HG03575 (cell line): ENCODE measurements at regions not wholly inside any gene's neighbourhood (a gene's known extent, or its start where the extent isn't known, plus 50 kb on each side); places are given as distances from the start of the nearest gene placed in this dataset.

ENCODE experiments used
- ATAC-seq: cut with Tn5 transposase; IDR thresholded peaks from one replicate; pipeline ENCODE4 v1.9.1; 2021; ENCODE audit not compliant: unreplicated experiment, insufficient number of reproducible peaks, low FRiP score; ENCODE audit errors: extremely low read depth

DNA sequence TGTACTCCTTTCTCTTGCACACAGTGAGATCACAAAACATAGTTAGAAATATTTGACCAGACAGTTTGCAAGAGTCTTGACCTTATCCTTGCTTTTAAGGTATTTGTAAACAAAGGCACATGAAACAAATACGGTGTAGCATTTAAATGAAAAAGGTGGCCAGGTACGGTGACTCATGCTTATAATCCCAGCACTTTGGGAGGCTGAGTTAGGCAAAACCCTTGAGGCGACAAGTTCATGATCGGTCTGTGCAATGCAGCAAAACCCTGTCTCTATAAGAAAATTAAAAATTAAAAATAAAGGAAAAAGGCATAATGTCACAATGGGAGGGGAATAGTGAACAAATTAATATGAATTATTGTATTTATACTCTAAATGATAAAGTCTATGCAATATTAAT lies 109.5 kb upstream of the PIK3C3 start:
- ATAC-seq = no peak

DNA sequence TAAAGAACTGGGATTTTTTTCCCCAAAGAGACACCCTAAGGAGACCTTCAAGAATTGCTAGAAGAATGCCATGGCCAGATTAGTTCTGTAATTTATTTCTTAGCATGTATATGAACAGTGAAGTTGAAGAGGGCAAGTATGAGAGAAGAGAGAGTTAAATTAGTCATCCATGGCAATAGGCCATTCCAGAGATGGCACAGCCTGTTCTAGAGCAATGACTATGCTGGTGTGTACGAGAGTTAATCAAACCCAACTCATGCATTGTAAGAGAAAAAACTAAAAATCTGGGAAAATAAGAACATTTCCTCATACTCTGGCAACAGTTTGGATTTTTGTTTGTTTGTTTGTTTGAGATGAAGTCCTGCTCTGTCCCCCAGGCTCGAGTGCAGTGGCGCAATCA lies 112.1 kb upstream of the PIK3C3 start:
- ATAC-seq = no peak

DNA sequence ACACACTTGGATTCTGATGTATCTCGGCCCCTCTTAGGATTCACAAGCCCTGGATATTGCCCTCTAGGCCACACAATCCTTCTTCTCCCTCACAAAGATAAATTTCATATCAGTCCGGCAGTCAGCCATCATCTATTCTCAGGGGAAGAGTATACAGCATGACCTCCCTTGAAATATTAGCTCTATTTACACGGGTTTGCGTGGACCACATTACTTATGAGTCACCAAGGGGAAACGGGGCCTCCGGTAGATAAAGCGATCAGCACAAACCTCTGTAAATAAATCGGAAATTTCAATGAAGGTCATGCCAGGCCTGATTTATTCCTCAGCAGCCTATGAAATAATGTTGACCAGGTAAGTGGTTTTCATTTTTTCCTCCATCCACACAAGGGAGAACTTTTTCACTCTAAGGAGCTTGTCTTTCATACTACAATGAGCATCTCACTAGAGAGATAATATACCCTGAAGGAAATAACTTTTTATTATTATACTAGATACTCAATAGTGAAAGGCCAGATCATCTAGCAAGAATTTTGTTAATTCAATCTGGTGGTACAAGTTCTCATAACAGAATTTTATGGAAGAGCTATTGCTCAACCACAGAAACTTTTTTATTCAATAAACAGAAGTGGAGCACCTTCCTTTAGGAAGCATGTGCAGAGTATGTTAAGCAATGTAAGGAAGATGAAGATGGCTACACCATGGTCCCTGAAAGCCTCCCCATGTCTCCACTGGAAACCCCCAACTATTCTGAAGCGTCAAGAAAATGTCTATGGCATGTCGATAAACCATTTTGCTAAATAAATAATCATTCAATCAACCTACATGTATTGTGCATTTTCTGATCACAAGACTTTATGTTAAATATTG lies 125.2 kb upstream of the PIK3C3 start:
- ATAC-seq = no peak

DNA sequence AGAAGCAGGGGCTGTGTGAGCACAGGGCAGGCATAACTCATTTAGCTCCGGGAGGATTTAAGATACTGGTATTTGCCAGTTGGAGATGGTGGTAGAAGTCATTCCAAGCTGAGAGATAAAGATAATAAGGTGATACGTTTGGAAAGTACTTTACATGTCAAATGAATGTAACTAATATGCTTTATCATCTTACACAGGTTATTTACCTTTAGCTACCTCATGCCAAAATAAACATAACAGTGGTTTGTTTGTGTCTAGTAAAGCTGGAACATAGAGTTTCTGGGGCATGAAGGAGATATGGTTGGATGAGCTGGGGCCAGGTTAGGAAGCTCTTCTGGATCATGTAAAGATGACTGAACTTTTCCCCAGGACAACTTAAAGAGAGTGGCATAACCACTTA lies 126.9 kb upstream of the PIK3C3 start:
- no peak for ATAC-seq

GRCh38 chr18:41820784-41821183 lies 134.2 kb upstream of the PIK3C3 start:
- ATAC-seq = no peak

GRCh38 chr18:41818381-41819355 lies 136.4 kb upstream of the PIK3C3 start:
- no peak for ATAC-seq

- no peak for ATAC-seq
Observed at GRCh38 chr18:41814651-41815050, 140.4 kb upstream of the PIK3C3 start.

DNA sequence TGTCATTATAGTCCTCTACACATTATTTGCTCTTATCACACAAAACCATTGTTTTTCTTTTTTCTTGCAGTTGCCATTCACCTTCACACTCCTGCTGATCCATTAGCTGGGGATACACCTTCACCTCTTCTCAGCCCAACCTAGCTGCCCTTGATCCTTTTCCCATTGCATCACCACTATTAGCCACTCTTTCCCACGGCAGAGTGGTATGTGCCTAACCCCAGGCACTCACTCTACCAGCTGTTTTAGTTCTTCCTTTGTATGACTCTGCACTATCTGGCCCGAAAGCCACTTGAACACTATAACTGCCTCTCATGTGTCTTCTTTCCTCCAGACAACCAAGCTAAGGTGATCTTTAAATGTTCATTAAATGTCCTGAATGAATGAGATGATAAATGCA lies 145.4 kb upstream of the PIK3C3 start:
- ATAC-seq = no peak

- no peak for ATAC-seq
Observed at GRCh38 chr18:41805341-41805740, 149.7 kb upstream of the PIK3C3 start.

DNA sequence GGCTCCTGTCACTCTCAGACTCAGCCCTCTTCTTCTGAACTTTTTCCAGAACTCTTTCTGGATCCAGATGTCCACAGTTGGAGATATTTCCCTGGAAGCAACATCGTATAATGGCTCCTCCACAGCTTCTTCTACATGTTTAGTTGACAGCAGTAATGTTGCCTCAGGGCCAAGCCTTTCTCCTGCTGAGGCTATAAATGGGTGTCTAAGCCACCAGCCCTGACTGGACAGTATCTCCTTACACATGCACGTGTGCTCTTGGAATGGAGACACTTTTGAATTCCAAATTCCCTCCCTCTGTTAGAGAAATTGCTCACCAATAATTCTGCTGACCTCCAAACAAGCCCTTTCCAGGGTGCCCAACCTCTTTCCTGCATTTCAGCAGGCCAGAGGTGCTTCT lies 156.2 kb upstream of the PIK3C3 start:
- ATAC-seq = no peak

DNA sequence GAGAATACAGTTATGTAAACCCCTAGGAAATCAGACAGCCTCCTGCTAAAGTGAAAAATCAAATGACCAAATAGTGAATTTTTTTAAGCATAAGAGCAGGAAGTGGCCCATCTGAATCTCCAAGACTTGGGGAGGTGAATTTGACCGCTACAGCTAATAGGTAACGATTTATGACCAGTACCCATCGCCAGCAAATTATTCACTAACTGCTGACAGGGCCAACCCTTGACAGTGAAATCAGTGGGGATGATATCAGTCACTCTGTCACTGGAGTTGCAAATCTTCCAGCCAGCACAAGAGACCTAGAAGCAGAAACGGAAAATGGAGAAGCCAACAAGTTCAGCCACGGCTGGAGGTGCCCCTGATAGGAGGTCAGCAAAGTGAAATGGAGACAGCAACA lies 164.3 kb upstream of the PIK3C3 start:
- ATAC-seq = no peak

GRCh38 chr18:41789001-41789400 lies 166.0 kb upstream of the PIK3C3 start:
- no peak for ATAC-seq

GRCh38 chr18:41783879-41784278 lies 171.2 kb upstream of the PIK3C3 start:
- no peak for ATAC-seq

DNA sequence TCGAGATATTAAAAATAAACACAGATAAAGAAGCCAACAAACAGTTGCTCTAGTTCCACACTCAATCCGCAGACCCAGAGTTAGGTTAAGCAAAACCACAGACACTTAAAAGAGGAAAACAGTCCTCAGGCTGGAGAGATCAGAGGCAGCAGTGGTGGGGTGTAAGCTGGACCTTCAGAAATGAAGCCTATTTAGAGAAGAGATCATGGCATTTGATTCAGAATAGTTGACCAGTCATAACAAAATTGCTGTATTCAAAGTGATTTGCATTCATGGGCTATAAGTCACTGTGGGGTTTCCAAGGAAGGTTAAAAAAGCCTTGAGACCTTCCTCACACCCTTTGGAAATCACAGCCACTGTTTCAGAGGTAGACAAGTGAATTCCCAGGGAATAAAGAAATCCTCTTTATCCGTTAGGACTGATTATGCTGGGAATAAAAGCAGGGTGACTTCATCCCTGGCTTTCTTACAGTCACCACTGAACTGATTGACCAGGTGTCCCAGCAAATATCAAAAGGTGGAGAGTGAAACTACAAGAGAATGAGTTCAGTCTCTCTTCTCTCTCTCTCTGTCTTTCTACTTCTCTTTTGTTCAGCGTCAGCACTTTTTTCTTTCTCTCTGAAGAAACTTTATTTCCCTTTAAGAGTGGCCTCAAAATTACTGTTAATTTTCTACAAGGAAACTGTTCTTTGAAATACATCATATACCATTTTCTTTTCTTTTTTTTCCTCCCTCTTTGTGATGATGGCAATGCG lies 171.8 kb upstream of the PIK3C3 start:
- no peak for ATAC-seq

DNA sequence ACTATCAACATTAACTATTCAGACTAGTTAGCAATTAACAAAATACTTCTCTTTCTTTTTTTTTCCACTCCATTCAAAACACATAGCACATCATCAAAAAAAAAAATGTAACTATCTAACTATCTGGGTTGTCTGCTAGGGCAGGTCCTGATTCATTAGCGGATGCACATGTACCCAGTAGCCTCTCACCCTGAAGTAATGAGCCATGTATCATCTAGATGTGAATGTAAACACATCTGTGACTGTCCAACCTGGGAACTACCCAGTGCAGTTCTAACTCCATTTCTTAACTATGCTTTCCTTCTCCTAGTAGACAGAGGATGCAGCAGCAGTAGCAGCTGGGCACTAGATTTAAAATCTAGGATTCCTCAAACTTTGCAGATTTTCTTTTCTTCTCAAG lies 183.1 kb upstream of the PIK3C3 start:
- ATAC-seq = no peak

DNA sequence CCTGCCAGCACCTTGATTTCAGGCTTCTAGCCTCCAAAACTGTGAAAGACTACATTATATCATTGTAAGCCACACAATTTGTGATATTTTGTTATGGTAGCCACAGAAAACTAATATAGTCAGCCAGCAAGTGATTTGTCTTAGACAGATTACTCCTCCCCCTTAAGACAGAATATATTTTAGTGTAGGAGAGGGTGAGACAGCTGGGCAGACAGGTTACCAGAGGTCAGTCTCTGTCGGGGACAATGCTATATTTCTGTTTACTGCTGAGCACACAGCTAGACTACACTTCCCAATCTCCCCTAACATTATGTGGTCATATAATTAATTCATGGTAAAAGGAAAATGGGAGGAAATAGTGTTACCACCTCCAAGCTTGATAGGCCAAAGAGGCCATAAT lies 185.8 kb upstream of the PIK3C3 start:
- no peak for ATAC-seq

GRCh38 chr18:41768467-41768866 lies 186.6 kb upstream of the PIK3C3 start:
- ATAC-seq = no peak

DNA sequence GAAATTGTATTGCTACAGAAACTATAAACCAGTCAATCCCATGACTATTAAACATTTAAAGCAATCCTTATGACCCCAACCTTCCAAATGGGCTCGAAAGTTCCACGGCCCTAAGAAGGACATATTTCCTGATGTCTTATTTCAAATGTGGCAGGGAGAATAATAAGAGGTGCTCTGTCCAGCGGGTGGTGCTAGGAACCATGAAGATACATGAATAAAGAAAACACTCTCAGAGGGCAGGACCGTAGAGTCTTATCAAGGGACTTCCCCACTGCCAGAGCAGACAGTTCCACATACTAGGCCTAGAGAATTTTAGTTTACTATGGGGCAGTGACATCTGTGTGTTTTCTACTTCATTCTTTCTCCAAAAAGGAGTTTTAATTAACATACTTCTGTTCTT lies 187.1 kb upstream of the PIK3C3 start:
- no peak for ATAC-seq

- no peak for ATAC-seq
Observed at GRCh38 chr18:41765460-41765859, 189.6 kb upstream of the PIK3C3 start.
